CD4-positive, alpha-beta T cell treated with Interleukin-4 for 4 hours (primary cell): ENCODE measurements at regions not wholly inside any gene's neighbourhood (a gene's known extent, or its start where the extent isn't known, plus 50 kb on each side); places are given as distances from the start of the nearest gene placed in this dataset.

Source experiments
- DNase-seq: peaks from one replicate; pipeline ENCODE4 v3.0.0-alpha.2; 2020

- DNase-seq, result no peak
Observed at GRCh38 chr15:47355759-47356158, 361.5 kb upstream of the SEMA6D start.

DNA sequence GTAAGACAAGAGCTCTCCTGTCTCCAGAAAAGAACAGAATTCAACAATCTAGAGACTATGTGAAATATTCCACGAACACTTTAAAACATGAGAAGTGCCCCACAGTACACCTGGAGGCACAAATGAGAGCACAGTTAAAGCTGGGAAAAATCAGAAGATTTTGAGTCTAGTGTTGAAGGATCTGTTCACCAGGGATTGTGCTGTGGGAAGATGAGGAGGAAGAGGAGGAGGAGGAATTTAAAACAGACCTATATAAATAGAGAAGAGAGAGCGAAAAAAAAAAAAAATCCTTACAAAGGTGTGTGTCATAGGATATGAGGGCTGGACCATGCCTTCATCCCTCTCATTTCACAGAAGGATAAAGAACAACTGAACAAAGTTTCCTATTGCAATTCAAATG, 361.0 kb upstream of the SEMA6D start:
- DNase-seq, result no peak

DNA sequence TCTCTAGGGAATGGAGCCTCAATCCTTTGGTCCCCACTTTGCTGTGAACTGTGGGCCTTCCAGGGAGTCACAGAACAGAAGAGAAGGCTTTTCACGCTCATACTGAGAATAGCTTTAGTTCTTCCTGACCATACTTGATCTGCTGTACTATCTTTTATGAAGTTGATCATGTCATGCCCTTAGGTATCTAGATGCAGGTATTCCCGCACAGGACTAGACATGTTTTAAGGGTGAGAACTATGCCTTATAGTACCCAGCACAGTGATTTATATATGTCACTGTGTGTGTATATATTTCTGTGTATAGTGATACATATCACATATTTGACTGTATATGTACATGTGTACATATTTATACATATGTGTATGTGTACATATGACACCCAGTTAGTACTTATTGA, 358.4 kb upstream of the SEMA6D start:
- no peak for DNase-seq

- DNase-seq, result no peak
Observed at GRCh38 chr15:47360305-47360704, 357.0 kb upstream of the SEMA6D start.

DNA sequence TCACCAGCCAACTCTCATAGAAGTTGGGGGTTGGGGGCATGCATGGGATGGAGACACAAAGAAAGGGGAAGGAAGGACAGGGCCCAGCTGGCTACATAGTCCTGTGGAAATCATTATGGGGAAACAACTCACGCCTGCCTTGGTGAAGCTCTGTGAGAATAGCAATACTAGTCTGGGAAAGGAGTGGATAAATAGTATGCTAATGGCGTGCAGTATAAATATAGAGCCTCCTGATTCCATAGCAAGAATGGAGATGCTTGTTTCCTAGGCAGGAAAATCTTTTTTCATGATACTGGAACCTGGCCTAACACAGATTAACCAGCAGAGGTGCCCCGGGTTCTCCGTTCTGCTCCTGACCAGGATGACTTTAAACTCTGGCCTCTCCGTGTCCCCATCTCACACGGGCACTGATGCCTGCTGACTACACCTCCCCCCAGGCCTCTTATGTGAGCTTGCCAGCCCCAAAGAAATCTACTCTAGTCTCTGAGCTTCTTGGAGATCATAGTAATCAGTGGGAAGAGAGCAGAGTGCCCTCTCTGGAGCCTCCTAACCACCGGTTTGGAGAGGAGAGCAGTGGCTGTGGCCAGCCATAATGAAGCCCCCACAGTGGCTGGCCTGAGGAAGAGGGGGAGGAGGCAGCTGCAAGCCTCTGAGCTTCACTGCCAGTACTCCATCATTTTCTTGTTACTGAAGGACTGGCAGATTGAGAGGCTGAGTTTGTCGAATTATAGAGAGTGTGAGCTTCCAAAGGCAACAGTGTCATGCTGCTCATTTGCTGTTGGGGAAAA, 355.0 kb upstream of the SEMA6D start:
- no peak for DNase-seq

GRCh38 chr15:47363653-47364052, 353.7 kb upstream of the SEMA6D start:
- no peak for DNase-seq

GRCh38 chr15:47364230-47365141, 352.8 kb upstream of the SEMA6D start:
- no peak for DNase-seq

- DNase-seq, result no peak
Observed at GRCh38 chr15:47366884-47367283, 350.4 kb upstream of the SEMA6D start.

DNA sequence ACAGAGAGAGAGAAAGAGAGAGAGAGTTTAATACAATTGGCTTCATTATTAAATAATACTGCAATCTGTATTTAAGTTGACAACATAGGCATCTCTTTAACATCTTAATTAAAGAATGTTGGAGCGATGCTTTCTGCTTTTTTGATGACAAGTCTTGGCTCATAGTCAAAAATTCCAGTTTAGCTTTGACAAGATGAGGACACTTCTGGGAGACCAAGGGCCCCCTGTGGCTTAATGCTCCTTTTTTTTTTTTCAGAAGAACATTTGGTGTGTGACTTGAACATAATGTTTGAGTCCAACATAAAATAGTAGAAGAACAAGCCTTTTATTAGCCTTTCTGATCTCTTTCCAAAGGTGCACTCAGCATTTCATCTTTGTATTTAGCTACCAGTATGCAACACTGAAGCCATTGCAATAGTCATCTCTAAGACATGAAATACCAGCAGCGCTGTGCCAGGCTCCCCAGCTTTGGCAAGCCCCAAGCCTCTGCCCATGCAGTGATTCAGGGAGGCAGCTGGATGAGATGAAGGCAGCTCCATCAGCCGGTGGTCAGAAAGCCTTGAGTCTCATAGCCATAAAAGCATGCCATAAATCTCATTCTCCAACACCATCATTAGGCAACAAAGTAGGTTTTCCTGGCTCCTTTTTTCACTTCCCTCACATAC, 349.4 kb upstream of the SEMA6D start:
- DNase-seq, result no peak

- DNase-seq, result no peak
Observed at GRCh38 chr15:47371939-47372338, 345.4 kb upstream of the SEMA6D start.

DNA sequence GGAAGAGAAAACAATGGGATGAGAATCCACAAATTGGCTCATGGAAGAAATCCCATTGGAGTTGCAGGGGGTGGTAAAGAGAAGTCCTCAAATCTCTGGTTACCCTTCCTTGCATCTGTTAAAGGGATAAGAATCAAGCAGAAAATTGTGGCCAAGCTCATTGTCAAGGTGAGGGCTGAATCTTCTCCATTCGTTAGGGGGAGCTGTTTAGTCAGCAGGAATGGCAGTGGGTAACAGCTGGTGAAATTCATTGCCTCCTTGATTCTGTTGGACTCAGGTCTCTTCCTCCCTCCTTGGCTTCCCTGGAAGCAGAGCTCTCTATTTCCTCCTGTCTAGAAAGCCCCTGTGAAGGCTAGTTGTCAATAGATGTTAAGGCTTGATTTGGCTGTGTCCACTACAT, 343.1 kb upstream of the SEMA6D start:
- no peak for DNase-seq

GRCh38 chr15:47376190-47376589, 341.1 kb upstream of the SEMA6D start:
- no peak for DNase-seq

- DNase-seq, result no peak
Observed at GRCh38 chr15:47377465-47377864, 339.8 kb upstream of the SEMA6D start.

DNA sequence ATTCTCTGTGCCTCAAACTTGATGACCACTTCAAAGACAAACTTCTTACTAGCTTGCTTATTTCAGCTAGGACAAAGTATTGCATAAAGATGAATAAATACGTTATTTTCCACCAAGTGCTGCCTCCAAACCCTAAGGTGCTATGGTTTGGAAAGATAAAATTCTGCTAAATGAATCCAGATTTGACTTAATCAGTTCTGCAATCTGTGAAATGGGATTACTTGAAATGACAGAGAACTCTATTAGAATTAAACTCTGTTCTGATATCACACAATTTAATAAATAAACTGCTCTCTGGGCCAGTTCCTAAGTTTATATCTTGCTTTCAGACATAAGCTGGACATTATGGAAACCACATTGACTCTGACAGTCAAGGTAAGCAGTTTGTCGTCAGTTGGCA, 338.8 kb upstream of the SEMA6D start:
- DNase-seq, result no peak

DNA sequence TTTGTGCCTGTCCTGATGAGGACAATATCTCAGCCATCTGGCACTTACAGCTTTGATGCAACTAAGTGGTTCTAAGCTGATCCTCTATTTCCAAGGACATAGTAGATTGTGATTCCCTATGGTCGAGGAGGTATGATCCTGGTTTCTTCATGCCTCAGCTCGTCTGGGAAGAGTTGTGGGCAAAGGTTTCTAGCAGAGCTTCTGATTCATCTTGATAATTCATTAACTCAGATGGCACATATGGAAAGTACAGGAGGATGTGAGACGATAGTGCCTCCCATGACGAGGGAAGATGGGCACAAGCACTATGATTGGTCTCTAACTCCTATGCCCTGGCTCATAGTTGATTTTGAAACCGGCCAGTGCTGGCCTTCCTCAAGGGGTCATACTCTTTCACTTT, 334.2 kb upstream of the SEMA6D start:
- DNase-seq, result no peak

GRCh38 chr15:47383801-47384200, 333.5 kb upstream of the SEMA6D start:
- DNase-seq, result no peak

- DNase-seq, result no peak
Observed at GRCh38 chr15:47384341-47384740, 333.0 kb upstream of the SEMA6D start.

- no peak for DNase-seq
Observed at GRCh38 chr15:47384776-47385175, 332.5 kb upstream of the SEMA6D start.

- DNase-seq, result no peak
Observed at GRCh38 chr15:47386459-47386858, 330.8 kb upstream of the SEMA6D start.

- no peak for DNase-seq
Observed at GRCh38 chr15:47388299-47388698, 329.0 kb upstream of the SEMA6D start.

DNA sequence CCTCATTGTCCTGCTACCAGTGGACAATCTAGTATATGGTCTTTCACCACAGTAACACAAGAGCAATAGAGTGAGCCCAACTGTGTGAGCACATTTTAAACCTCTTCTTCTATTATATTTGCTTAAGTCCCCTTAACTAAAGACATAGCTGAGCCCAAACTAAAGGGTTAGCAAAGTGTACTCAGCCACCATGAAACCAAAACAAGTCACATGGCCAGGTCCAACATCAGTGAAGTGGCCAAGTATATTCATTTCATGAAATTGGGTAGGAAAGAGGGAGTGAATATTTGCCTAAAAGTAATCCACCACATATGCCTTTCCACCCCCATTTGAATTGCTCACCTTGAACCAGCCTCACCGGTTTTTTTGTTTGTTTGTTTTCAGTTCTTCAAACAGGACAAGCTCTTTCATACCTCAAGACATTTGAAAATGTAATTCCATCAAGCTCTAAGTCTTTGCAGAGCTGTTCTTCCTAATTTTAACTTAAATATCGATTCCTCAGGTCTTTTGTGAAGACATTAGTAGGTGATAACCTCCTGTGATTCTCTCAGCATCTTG, 327.0 kb upstream of the SEMA6D start:
- DNase-seq, result no peak

DNA sequence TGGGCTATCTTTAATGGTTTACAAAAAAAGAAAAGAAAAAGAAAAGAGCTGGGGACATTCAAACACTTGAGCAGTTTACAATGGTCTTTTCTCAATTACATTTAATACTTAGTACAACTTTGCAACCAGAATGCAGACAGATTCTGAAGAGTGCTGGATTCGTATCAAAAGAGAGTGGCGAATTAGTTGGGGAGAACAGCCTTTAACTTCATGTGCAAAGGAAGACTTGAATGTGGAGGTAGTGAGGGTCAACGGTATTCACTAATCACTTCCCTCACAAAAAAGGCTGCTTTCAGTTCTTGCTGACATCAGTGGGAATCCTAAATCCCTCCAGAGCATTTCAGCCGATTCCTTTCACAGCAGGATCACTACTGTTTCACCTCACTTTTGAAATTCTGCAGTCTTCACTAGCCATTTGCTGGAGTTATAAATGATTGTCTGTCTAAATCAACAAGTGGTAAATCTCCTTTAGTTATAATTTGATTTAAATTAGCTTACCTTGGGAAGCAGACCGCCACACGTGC, 323.0 kb upstream of the SEMA6D start:
- DNase-seq, result no peak

DNA sequence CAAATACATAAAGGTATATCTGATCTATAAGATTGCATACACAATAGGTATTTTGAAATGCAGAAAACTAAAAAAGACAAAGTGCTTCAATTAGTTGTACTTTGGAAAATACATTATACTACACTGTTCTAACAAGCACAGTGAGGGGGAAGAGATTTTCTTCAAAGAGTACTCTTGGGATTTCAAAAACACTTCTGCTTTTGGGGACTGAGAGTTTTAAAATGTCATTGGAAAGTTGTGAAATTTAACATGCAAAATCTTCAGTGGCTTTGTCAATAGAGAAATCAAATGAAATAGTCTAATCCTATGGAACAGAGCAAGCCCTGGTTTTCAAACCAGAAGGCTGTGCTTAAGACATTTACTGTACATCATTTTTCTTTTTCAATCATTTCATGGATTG, 322.2 kb upstream of the SEMA6D start:
- no peak for DNase-seq
